HL-60/S4 (cell line): ENCODE measurements at regions not wholly inside any gene's neighbourhood (a gene's known extent, or its start where the extent isn't known, plus 50 kb on each side); places are given as distances from the start of the nearest gene placed in this dataset.

Experiments used
- in situ Hi-C: fragments of 300-500 bp; cut with MboI; formaldehyde crosslinking; loops from 2 replicates; pipeline ENCODE4 v1.14.3; 2022; ENCODE audit warnings: low sequenced_read_pairs

GRCh38 chr12:113580437-113580836 is 108.8 kb upstream of the LHX5 start:
- in situ Hi-C loops, result no loop called here

GRCh38 chr12:113577464-113578129 is 105.9 kb upstream of the LHX5 start:
- in situ Hi-C loops, result no loop called here

- in situ Hi-C loops, result no loop called here
These were observed 103.7 kb upstream of the LHX5 start for GRCh38 chr12:113575386-113575785.

GRCh38 chr12:113573148-113573547 is 101.5 kb upstream of the LHX5 start:
- in situ Hi-C loops, result no loop called here

GRCh38 chr12:113571713-113572112 is 100.0 kb upstream of the LHX5 start:
- in situ Hi-C loops, result no loop called here

- in situ Hi-C loops, result no loop called here
These were observed 98.1 kb upstream of the LHX5 start for GRCh38 chr12:113569806-113570205.

GRCh38 chr12:113568021-113568420 is 96.3 kb upstream of the LHX5 start:
- in situ Hi-C loops, result no loop called here

- in situ Hi-C loops, result no loop called here
These were observed 93.7 kb upstream of the LHX5 start for GRCh38 chr12:113565368-113565767.

- in situ Hi-C loops, result no loop called here
These were observed 89.6 kb upstream of the LHX5 start for GRCh38 chr12:113561068-113561780.

GRCh38 chr12:113559466-113559865 is 87.8 kb upstream of the LHX5 start:
- in situ Hi-C loops, result no loop called here

GRCh38 chr12:113555226-113555625 is 83.6 kb upstream of the LHX5 start:
- in situ Hi-C loops, result no loop called here

- in situ Hi-C loops, result no loop called here
These were observed 81.1 kb upstream of the LHX5 start for GRCh38 chr12:113552760-113553159.

- in situ Hi-C loops, result no loop called here
These were observed 79.9 kb upstream of the LHX5 start for GRCh38 chr12:113551563-113551962.

- in situ Hi-C loops, result no loop called here
These were observed 76.8 kb upstream of the LHX5 start for GRCh38 chr12:113548467-113548866.

GRCh38 chr12:113546916-113547863 is 75.5 kb upstream of the LHX5 start:
- in situ Hi-C loops, result no loop called here

GRCh38 chr12:113537751-113538087 is 66.0 kb upstream of the LHX5 start:
- in situ Hi-C loops, result no loop called here

GRCh38 chr12:113537046-113537750 is 65.5 kb upstream of the LHX5 start:
- in situ Hi-C loops, result no loop called here

GRCh38 chr12:113535100-113535499 is 63.4 kb upstream of the LHX5 start:
- in situ Hi-C loops, result no loop called here

- in situ Hi-C loops, result no loop called here
These were observed 62.9 kb upstream of the LHX5 start for GRCh38 chr12:113534555-113534954.

GRCh38 chr12:113533842-113534375 is 62.2 kb upstream of the LHX5 start:
- in situ Hi-C loops, result no loop called here

- in situ Hi-C loops, result no loop called here
These were observed 60.6 kb upstream of the LHX5 start for GRCh38 chr12:113532292-113532691.
